ENCODE measurements at regions not wholly inside any gene's neighbourhood (a gene's known extent, or its start where the extent isn't known, plus 50 kb on each side); places are given as distances from the start of the nearest gene placed in this dataset.

GRCh38 chr12:124717318-124717717 lies 146.3 kb downstream of the SCARB1 start:
- TF ChIP-seq, protein P1, sequence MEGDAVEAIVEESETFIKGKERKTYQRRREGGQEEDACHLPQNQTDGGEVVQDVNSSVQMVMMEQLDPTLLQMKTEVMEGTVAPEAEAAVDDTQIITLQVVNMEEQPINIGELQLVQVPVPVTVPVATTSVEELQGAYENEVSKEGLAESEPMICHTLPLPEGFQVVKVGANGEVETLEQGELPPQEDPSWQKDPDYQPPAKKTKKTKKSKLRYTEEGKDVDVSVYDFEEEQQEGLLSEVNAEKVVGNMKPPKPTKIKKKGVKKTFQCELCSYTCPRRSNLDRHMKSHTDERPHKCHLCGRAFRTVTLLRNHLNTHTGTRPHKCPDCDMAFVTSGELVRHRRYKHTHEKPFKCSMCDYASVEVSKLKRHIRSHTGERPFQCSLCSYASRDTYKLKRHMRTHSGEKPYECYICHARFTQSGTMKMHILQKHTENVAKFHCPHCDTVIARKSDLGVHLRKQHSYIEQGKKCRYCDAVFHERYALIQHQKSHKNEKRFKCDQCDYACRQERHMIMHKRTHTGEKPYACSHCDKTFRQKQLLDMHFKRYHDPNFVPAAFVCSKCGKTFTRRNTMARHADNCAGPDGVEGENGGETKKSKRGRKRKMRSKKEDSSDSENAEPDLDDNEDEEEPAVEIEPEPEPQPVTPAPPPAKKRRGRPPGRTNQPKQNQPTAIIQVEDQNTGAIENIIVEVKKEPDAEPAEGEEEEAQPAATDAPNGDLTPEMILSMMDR (IDR thresholded peaks at IDR 0.05; ENCODE audit: low read depth, low read length): no peak
- TF ChIP-seq, protein P2, sequence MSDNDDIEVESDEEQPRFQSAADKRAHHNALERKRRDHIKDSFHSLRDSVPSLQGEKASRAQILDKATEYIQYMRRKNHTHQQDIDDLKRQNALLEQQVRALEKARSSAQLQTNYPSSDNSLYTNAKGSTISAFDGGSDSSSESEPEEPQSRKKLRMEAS (IDR thresholded peaks at IDR 0.05; ENCODE audit: low read depth, low read length): no peak
- TF ChIP-seq MYC (IDR thresholded peaks at IDR 0.05; ENCODE audit: low read depth, low read length) (no peak), POLR2A (IDR thresholded peaks at IDR 0.05; ENCODE audit: extremely low read depth, insufficient read length) (no peak)
- no peak for DNase-seq (ENCODE audit: low read depth)
- no peak overlapping the region for H3K4me3 ChIP-seq (ENCODE audit: low read depth, low read length)

GRCh38 chr12:124716208-124717130 lies 147.2 kb downstream of the SCARB1 start:
- H3K4me3 ChIP-seq (ENCODE audit: low read depth, low read length): no peak overlapping the region
- TF ChIP-seq POLR2A (IDR thresholded peaks at IDR 0.05; ENCODE audit: extremely low read depth, insufficient read length) (no peak), MYC (IDR thresholded peaks at IDR 0.05; ENCODE audit: low read depth, low read length) (no peak)
- TF ChIP-seq, protein P1 (IDR thresholded peaks at IDR 0.05; ENCODE audit: low read depth, low read length): no peak
- TF ChIP-seq, protein P2 (IDR thresholded peaks at IDR 0.05; ENCODE audit: low read depth, low read length): no peak
- DNase-seq (ENCODE audit: low read depth): no peak

DNA sequence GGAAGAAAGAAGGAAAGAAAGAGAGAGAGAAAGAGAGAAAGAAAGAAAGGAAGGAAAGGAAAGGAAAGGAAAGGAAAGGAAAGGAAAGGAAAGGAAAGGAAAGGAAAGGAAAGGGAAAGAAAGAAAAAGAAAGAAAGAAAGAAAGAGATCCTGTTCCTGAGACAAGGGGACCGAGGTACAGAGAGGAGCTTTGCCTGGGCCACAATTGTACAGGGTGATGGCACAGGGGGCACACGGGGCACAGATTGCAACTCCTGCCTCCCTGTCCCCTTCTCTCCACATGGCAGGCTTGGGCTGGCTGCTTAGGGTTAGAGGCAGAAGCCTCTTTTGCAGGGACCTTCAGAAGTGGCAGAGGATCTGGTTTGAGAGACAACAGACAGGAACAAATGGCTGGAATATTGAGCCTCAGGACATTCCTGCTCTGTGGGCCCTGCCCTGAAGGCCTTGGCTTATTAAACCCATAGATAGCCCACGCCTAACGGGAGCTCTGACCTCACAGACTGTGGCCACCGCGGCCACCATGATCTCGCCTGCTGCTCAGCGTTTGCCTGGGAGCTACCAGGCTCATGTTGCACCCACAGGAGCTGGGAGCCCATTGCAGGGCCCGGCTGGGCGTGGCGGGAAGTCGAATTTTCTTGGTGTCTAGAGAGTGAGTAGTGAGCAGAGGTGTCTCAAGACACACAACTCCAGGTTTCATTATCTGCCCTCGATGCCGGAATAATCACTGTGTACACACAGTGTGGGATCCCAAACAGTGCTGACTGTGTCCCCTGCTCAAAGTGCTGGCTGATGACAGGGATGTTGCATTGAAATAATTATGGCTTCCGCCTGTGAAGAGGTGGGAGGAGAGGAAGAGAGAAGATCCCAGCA lies 147.9 kb upstream of the NCOR2 start:
- TF ChIP-seq, protein P1 (IDR thresholded peaks at IDR 0.05; ENCODE audit: low read depth, low read length): no peak
- TF ChIP-seq POLR2A (IDR thresholded peaks at IDR 0.05; ENCODE audit: extremely low read depth, insufficient read length) (no peak), MYC (IDR thresholded peaks at IDR 0.05; ENCODE audit: low read depth, low read length) (no peak)
- TF ChIP-seq, protein P2 (IDR thresholded peaks at IDR 0.05; ENCODE audit: low read depth, low read length): no peak
- H3K4me3 ChIP-seq (ENCODE audit: low read depth, low read length): no peak overlapping the region
- no peak for DNase-seq (ENCODE audit: low read depth)

DNA sequence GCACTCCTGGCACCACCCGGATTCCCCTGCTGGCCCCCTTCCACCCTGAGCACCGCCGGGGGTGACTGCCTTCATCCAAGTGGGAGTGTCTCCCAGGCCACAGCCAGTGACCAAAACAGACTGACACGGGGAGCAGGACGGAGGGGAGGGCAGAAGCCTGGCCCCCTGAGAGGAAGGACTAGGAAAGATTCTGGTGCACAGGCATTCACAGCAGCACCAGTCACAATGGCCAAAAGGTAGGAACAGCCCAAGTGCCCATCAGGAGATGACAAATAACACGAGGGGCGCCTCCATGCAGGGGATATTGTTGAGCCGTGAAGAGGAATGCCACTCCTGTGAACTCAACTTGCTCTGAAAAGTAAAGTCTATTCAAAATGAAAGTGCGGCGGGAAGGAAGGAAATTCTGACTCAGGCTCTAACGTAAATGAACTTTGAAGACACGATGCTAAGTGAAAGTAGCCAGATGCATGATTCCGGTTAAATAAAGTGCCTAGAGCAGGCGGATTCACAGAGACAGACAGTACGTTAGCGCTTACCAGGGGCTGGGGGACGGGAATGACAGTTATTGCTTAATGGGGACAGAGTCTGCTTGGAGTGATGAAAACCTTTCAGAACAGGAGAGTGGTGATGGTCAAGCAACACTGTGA lies 146.1 kb upstream of the NCOR2 start:
- peak overlapping the region; percentile 30 for H3K4me3 ChIP-seq (ENCODE audit: low read depth, low read length)
- TF ChIP-seq, protein P2 (IDR thresholded peaks at IDR 0.05; ENCODE audit: low read depth, low read length): 0 out of 2 replicates have a peak, but pooled peaks have one; percentile 20
- TF ChIP-seq, protein P1 (IDR thresholded peaks at IDR 0.05; ENCODE audit: low read depth, low read length): no peak
- peak; percentile 87 for DNase-seq (ENCODE audit: low read depth)

DNA sequence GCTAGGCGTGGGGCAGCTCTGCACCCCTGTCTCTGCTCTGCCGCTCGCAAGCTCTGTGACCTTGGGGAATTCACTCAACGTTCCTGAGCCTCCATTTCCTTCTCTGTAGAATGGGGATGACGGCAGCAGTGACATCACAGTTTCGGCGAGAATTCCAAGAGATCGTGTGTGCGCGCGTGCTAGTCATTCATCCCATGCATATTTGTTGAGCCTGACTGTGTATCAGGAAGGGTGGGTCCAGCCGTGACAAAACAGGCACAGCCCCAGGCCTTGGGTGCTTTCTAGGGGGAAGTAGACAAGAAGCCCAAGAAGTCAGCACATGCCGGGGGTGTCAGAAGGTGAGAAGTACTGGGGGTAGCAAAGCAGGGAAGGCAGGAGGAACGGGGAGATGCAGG lies 145.6 kb upstream of the NCOR2 start:
- H3K4me3 ChIP-seq (ENCODE audit: low read depth, low read length): no peak overlapping the region
- no peak for TF ChIP-seq POLR2A (IDR thresholded peaks at IDR 0.05; ENCODE audit: extremely low read depth, insufficient read length)
- TF ChIP-seq, protein P1 (IDR thresholded peaks at IDR 0.05; ENCODE audit: low read depth, low read length): no peak
- TF ChIP-seq, protein P2 (IDR thresholded peaks at IDR 0.05; ENCODE audit: low read depth, low read length): no peak
- DNase-seq (ENCODE audit: low read depth): peak; percentile 49

All from NB4 (cell line).